GM12873 (cell line): ENCODE measurements at regions not wholly inside any gene's neighbourhood (a gene's known extent, or its start where the extent isn't known, plus 50 kb on each side); places are given as distances from the start of the nearest gene placed in this dataset.

Source experiments
- CTCF ChIP-seq: IDR thresholded peaks from 2 replicates; pipeline ENCODE4 v1.5.1; 2012; ENCODE audit warnings: low read depth, mild to moderate bottlenecking, moderate library complexity, low read length, control low read depth; ENCODE audit not compliant: insufficient read depth; ENCODE audit errors: missing control alignments

GRCh38 chr6:134512981-134513391, 195.1 kb upstream of the SGK1 start:
- TF ChIP-seq CTCF: no peak

- TF ChIP-seq CTCF: no peak
These were observed 194.2 kb upstream of the SGK1 start for GRCh38 chr6:134511984-134512683.

- no peak for TF ChIP-seq CTCF
These were observed 193.0 kb upstream of the SGK1 start for GRCh38 chr6:134510920-134511319.

GRCh38 chr6:134510142-134510541, 192.2 kb upstream of the SGK1 start:
- TF ChIP-seq CTCF: no peak

- TF ChIP-seq CTCF: no peak
These were observed 191.1 kb upstream of the SGK1 start for GRCh38 chr6:134508862-134509498.

GRCh38 chr6:134506162-134506561, 188.2 kb upstream of the SGK1 start:
- no peak for TF ChIP-seq CTCF

- no peak for TF ChIP-seq CTCF
These were observed 185.8 kb upstream of the SGK1 start for GRCh38 chr6:134503585-134504281.
